Muscle of leg (tissue), 3 donors: ENCODE measurements at regions not wholly inside any gene's neighbourhood (a gene's known extent, or its start where the extent isn't known, plus 50 kb on each side); places are given as distances from the start of the nearest gene placed in this dataset.

Experiments
- DNase-seq: peaks from one replicate; pipeline ENCODE4 v3.0.0; 2013
- H3K27ac ChIP-seq: one replicate; pipeline ENCODE4 v1.5.1; 2013; ENCODE audit warnings: mild to moderate bottlenecking, low read length, control low read depth
- H3K27me3 ChIP-seq: one replicate; pipeline ENCODE4 v1.6.1; 2013; ENCODE audit warnings: low read length; ENCODE audit not compliant: control insufficient read depth, insufficient read depth
- H3K36me3 ChIP-seq: one replicate; pipeline ENCODE4 v1.6.1; 2013; ENCODE audit warnings: low read length; ENCODE audit not compliant: control insufficient read depth, insufficient read depth
- H3K4me1 ChIP-seq: one replicate; pipeline ENCODE4 v1.6.1; 2013; ENCODE audit warnings: low read length; ENCODE audit not compliant: control insufficient read depth, insufficient read depth
- H3K4me3 ChIP-seq: one replicate; pipeline ENCODE4 v1.5.1; 2013; ENCODE audit warnings: low read length, control low read depth
- H3K9me3 ChIP-seq: replicated peaks from 2 replicates; pipeline ENCODE4 v1.6.1; 2013; ENCODE audit warnings: low read depth, low read length; ENCODE audit not compliant: control insufficient read depth
- WGBS: methylation state at CpG from one replicate; pipeline ENCODE4 v1.1.5; 2013; ENCODE audit warnings: missing lambda C conversion rate; ENCODE audit not compliant: insufficient coverage; 5-methylcytosine and 5-hydroxymethylcytosine counted together

DNA sequence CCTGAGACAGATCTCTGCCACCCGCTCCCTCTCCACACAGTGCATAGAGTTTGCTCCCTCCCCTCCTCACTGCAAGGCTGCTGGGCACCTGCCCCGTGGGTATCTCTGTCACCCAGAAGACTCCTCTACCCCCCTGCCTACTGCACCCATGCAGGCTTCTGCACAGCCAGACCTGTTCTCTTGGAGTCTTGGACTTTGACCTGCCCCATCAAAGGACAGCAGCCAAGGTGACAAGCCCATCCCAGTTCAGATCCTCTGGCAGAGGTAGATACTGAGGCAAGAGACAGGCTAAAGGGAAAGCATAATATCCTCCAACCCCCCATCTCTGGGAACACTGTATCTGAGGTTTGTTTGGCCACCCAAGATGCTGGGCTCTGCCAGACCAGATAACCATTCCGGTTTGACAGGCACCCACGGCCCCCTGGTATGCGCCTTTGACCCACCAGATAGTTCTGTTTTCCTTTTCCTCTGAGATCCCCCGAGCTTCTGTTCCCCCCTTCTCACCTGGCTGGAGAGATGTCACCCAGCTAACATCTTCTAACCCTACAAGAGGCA is 239.6 kb downstream of the SOX9 start:
- no peak for DNase-seq
- 78% methylated on average over 6 of the region's 6 CpGs for WGBS

DNA sequence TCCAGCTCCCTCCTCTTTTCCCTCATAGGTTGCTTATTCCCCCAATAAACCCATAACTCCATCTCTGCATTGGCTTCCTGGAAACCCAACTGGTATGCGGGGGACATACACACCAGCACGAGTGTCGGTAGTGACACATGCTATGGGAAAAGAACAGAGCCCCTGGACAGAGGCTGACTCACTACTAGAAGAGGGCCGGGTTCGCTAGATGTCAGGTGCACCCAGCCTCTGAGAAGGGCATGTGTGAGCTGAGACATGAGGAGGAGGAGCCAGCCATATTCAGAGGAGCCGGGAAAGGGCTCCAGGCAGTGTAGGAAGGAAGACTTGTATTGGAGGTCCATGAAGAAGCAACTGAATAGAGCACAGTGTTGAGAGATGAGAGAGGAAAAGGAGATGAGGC is 241.1 kb downstream of the SOX9 start:
- H3K4me3 ChIP-seq, result no peak overlapping the region
- H3K4me1 ChIP-seq, result no peaks in the 10 kb centered on the region
- no peaks in the 10 kb centered on the region for H3K36me3 ChIP-seq
- H3K9me3 ChIP-seq, result no peaks in the 10 kb centered on the region
- H3K27ac ChIP-seq, result no peak overlapping the region
- peaks cover 5% of the 10 kb centered on the region for H3K27me3 ChIP-seq
- DNase-seq, result no peak
- WGBS, result 81% methylated on average over 6 of the region's 6 CpGs

More for the DNA sequence above, 239.6 kb downstream of the SOX9 start:
- H3K4me3 ChIP-seq, result no peak overlapping the region
- H3K27ac ChIP-seq, result no peak overlapping the region
- H3K36me3 ChIP-seq, result no peaks in the 10 kb centered on the region
- no peaks in the 10 kb centered on the region for H3K4me1 ChIP-seq
- H3K9me3 ChIP-seq, result peaks cover 1% of the 10 kb centered on the region
- H3K27me3 ChIP-seq, result peaks cover 5% of the 10 kb centered on the region

DNA sequence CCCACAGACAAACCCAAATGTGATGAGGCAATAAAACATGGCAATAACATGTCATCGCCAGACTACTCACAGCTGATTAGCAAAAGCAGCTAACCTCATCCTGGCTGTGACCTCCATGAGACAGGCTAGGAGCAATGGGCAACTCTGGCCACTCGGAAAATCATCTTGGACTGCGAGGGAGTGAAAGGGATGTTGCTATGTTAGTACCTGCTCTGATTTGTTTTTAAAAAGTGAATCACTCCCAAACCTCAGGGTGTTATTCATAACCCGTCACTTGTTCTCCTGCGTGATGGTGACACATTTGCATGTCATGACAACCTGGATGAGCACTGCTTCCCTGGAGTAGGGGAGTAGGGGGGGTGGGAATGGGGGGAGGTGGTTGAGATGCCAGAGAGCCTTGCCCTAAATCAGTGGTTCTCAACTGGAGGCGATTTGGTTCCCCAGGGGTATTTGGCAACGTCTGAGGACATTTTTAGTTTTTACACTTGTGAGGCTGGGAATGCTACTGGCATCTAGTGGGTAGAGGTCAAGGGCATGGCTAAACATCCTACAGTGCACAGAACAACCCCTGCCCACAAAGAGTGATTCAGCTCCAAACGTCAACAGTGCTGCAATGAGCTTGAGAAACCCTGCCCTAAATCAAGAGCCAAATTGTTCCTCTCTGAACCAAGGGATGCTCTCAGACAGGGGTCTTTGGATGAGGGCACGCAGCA is 241.7 kb downstream of the SOX9 start:
- Histone ChIP-seq H3K27me3 (peaks cover 5% of the 10 kb centered on the region), H3K4me3 (no peak overlapping the region), H3K27ac (no peak overlapping the region), H3K4me1 (no peaks in the 10 kb centered on the region), H3K9me3 (no peaks in the 10 kb centered on the region), H3K36me3 (no peaks in the 10 kb centered on the region)
- DNase-seq, result no peak
- 71% methylated on average over 4 of the region's 9 CpGs for WGBS

DNA sequence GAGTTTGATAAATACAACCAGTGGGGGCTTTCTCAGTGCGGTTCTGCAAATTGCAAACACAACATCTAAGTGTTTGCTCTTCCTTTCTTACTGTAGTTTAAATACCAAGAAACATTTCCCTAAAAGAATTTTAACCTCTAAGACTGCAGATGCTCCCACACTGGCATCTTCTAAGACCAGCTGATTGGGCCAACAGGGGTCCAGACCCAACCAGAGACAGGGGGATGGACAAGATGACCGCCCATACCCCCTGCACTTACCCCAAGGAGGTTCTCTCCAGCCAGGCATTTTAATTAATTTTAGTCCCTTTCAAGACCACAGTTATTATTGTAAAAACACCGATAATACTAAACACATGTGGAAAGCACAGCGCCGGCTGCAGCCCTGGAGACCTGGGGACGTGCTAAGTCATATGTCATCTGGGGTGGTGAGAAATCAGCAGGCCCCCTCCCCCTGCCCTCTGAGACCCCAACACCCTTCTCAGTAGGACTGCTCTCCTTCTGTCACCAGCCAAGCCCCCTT is 242.3 kb downstream of the SOX9 start:
- Histone ChIP-seq H3K27me3 (peaks cover 5% of the 10 kb centered on the region), H3K9me3 (no peaks in the 10 kb centered on the region), H3K36me3 (no peaks in the 10 kb centered on the region), H3K4me3 (no peak overlapping the region), H3K27ac (no peak overlapping the region), H3K4me1 (no peaks in the 10 kb centered on the region)
- WGBS, result 45% methylated on average over 1 of the region's 6 CpGs
- no peak for DNase-seq

DNA sequence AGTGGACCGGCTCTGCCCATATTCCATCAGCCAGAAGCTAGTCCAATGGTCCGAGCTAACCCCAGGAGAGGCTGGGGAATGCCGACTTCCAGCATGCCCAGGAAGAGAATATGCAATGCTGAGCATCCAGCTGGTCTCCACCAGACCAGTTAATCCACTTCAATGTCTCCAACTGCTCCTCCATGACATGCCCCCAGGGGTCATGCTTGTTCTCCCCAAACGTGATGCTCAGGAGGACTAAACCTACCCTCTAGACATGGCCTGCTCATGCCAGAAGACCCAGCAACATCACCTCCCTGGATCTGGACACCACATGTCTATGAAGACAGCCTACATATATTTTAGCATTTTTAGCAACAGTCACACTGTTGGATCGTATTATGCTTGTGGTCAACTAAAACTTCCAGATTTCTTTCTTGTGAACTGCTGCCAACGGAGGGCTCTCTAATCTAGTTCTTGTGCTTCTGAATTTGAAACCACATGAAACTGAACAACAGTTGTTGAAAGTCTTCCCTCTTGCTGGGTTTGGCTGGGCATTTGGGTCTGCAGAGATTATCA is 245.1 kb downstream of the SOX9 start:
- WGBS, result 23% methylated on average over 3 of the region's 6 CpGs
- peaks cover 5% of the 10 kb centered on the region for H3K27me3 ChIP-seq
- H3K27ac ChIP-seq, result no peak overlapping the region
- no peaks in the 10 kb centered on the region for H3K36me3 ChIP-seq
- H3K9me3 ChIP-seq, result no peaks in the 10 kb centered on the region
- H3K4me1 ChIP-seq, result no peaks in the 10 kb centered on the region
- H3K4me3 ChIP-seq, result no peak overlapping the region
- no peak for DNase-seq

DNA sequence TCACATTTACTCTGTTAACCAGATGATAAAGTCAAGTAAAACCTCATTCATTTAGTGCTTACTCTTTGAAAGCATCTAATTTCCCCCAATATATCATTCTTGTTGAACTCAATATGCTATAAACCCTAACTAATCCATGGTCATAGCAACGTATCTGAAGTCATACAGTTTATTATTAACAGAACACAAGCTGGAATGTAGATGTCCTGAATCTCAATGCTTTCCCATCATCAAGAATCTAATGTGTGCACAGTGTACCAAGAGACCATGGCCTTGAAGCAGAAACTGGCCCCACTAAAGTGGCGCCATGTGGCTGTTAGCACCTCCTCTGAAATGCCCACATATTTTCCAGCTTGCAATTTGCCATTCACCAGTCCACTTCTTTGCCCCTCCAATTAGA is 245.8 kb downstream of the SOX9 start:
- Histone ChIP-seq H3K4me3 (no peak overlapping the region), H3K4me1 (no peaks in the 10 kb centered on the region), H3K36me3 (no peaks in the 10 kb centered on the region), H3K27me3 (peaks cover 5% of the 10 kb centered on the region), H3K9me3 (no peaks in the 10 kb centered on the region), H3K27ac (no peak overlapping the region)
- no peak for DNase-seq
- WGBS, result 100% methylated on average over 1 of the region's 2 CpGs

DNA sequence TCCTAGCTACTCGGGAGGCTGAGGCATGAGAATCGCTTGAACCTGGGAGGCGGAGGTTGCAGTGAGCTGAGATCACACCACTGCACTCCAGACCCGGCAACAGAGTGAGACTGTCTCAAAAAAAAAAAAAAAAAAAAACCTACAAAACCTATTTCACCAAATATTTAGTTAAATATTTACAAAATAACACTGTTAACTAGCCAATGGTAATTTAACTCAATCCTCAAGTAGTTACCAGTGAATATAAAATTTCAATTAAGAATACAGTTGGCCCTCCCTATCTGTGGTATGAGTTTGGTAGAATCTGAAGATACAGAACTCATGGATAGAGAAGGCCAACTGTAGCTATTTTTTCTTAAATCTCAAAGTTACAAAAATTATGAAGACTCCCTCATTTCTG is 247.4 kb downstream of the SOX9 start:
- DNase-seq, result no peak
- Histone ChIP-seq H3K4me3 (no peak overlapping the region), H3K4me1 (no peaks in the 10 kb centered on the region), H3K9me3 (no peaks in the 10 kb centered on the region), H3K27ac (no peak overlapping the region), H3K27me3 (peaks cover 5% of the 10 kb centered on the region), H3K36me3 (no peaks in the 10 kb centered on the region)
- 100% methylated on average over 3 of the region's 4 CpGs for WGBS

DNA sequence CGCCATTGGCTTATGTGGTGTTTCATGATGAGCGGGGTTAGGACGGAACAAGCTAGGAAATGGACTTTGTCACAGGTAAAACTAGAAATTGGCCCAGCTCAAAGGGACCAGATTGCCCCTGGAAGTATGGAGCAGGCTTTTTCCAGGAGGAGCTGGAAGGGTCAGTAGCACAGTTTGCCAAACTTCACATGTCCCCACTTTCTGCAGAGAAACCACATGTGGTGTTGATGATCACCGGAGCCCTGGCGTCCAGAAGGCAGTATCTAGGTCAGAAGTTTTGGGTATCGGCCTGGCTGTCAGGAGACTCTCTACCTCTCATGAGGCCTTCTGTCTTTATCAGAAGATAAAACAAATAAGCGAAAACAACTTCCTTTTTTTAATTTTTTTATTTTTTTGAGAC is 248.5 kb downstream of the SOX9 start:
- no peaks in the 10 kb centered on the region for H3K9me3 ChIP-seq
- no peak for DNase-seq
- no peak overlapping the region for H3K4me3 ChIP-seq
- peaks cover 2% of the 10 kb centered on the region for H3K27me3 ChIP-seq
- peaks cover 7% of the 10 kb centered on the region for H3K4me1 ChIP-seq
- WGBS, result 89% methylated on average over 4 of the region's 7 CpGs
- no peaks in the 10 kb centered on the region for H3K36me3 ChIP-seq
- H3K27ac ChIP-seq, result no peak overlapping the region

DNA sequence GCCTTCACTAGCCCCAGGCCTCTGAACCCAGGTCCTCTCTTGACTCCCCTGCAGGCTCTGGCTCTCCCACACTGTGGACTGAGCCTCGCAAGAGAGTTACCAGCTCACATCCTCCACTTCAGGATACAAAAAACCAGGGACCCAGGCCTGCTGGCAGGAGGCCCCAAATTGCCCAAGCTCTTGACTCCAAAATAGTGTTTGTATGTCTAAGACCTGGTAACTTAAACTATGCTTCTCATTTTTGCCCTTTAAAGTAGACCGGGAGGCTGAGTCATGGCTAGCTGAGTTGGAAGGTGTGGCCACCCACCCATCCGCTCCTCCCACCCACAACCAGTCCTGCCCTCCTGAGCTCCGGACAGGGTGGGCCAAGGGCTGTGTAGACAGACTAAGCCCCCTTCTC is 250.0 kb downstream of the SOX9 start:
- Histone ChIP-seq H3K27ac (no peak overlapping the region), H3K4me3 (no peak overlapping the region), H3K27me3 (no peaks in the 10 kb centered on the region), H3K36me3 (no peaks in the 10 kb centered on the region), H3K9me3 (no peaks in the 10 kb centered on the region), H3K4me1 (peaks cover 10% of the 10 kb centered on the region)
- no peak for DNase-seq
- WGBS, result 43% methylated on average over 1 of the region's 4 CpGs

DNA sequence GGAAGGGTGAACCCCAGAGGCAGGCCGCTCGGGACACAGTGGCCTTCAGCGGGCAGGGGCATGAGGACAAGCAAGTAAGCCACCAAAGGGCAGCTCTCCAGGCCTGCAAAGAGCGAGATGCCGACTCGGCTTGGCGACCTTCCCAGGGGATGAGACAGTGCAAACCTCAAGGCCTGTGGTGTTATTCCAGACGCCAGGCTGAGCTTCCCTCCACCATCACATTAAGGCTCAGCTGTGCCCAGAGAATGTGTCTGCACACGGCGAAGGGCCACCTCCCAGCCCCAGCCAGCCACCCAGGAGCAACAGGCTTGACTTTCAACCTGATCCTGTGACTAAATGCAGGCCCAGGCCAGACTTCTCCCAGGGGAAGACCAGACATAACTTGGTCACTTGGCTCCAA is 251.4 kb downstream of the SOX9 start:
- Histone ChIP-seq H3K27me3 (no peaks in the 10 kb centered on the region), H3K4me1 (peaks cover 14% of the 10 kb centered on the region), H3K27ac (no peak overlapping the region), H3K9me3 (no peaks in the 10 kb centered on the region), H3K4me3 (no peak overlapping the region), H3K36me3 (no peaks in the 10 kb centered on the region)
- WGBS, result 84% methylated on average over 10 of the region's 10 CpGs
- DNase-seq, result no peak
